HL-60 (cell line): ENCODE measurements at regions not wholly inside any gene's neighbourhood (a gene's known extent, or its start where the extent isn't known, plus 50 kb on each side); places are given as distances from the start of the nearest gene placed in this dataset.

Experiments
- GABPA ChIP-seq: IDR thresholded peaks from 2 replicates; pipeline ENCODE4 v1.6.1; 2012; ENCODE audit warnings: low read depth
- POLR2AphosphoS5 ChIP-seq: IDR thresholded peaks from 2 replicates; pipeline ENCODE4 v1.6.1; 2012; ENCODE audit warnings: low read depth
- SPI1 ChIP-seq: IDR thresholded peaks from 2 replicates; pipeline ENCODE4 v1.6.1; 2012; ENCODE audit warnings: low read depth, mild to moderate bottlenecking, borderline replicate concordance
- TF ChIP-seq, protein P1 (sequence below): IDR thresholded peaks from one replicate; pipeline ENCODE4 v1.5.1; 2011; ENCODE audit warnings: low read length, control low read depth, inconsistent platforms; ENCODE audit not compliant: insufficient read depth
- TF ChIP-seq, protein P2 (sequence below): IDR thresholded peaks from 2 replicates; pipeline ENCODE4 v1.6.1; 2012; ENCODE audit warnings: low read depth; ENCODE audit not compliant: insufficient replicate concordance

DNA sequence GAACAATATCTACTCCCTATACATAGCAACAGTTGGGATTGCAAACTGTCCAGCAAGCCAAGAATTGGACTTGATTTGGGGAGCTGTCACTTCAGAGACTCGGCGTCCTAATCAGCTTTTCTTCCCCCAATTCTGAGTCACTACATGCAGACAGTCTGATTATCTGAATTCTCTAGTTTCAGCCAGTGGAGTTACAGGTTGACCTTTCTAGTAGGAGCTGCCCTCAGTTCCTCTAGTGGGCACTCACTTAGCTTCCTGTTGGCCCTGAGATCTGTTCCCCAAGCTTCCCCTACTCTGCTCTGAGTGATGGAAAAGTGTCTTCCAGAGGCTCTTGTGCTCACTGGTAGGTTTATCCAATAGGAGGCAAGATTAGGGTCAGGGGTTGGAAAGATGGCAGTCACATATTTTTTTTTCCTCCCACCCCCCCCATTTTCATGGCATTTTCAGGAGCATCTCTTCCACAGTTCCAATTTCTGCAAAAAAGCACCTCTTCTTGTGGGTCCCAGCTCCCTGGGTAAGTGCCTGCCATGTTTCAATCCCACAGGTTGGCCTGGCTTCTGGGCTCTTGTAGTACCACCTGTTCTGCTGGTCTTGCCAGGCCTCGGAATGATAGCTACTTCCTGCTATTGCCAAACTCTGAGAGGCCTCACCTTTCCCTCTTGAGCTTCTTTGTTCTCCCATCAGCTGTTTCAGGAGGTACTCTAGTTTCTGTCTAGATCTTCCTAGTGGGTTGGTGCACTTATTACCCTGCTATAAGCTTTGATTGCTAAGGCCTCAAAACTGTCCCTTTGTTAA lies 182.2 kb downstream of the RAP2B start:
- TF ChIP-seq SPI1 (no peak), POLR2AphosphoS5 (no peak), GABPA (no peak)
- TF ChIP-seq, protein P1, sequence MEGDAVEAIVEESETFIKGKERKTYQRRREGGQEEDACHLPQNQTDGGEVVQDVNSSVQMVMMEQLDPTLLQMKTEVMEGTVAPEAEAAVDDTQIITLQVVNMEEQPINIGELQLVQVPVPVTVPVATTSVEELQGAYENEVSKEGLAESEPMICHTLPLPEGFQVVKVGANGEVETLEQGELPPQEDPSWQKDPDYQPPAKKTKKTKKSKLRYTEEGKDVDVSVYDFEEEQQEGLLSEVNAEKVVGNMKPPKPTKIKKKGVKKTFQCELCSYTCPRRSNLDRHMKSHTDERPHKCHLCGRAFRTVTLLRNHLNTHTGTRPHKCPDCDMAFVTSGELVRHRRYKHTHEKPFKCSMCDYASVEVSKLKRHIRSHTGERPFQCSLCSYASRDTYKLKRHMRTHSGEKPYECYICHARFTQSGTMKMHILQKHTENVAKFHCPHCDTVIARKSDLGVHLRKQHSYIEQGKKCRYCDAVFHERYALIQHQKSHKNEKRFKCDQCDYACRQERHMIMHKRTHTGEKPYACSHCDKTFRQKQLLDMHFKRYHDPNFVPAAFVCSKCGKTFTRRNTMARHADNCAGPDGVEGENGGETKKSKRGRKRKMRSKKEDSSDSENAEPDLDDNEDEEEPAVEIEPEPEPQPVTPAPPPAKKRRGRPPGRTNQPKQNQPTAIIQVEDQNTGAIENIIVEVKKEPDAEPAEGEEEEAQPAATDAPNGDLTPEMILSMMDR: no peak
- TF ChIP-seq, protein P2, sequence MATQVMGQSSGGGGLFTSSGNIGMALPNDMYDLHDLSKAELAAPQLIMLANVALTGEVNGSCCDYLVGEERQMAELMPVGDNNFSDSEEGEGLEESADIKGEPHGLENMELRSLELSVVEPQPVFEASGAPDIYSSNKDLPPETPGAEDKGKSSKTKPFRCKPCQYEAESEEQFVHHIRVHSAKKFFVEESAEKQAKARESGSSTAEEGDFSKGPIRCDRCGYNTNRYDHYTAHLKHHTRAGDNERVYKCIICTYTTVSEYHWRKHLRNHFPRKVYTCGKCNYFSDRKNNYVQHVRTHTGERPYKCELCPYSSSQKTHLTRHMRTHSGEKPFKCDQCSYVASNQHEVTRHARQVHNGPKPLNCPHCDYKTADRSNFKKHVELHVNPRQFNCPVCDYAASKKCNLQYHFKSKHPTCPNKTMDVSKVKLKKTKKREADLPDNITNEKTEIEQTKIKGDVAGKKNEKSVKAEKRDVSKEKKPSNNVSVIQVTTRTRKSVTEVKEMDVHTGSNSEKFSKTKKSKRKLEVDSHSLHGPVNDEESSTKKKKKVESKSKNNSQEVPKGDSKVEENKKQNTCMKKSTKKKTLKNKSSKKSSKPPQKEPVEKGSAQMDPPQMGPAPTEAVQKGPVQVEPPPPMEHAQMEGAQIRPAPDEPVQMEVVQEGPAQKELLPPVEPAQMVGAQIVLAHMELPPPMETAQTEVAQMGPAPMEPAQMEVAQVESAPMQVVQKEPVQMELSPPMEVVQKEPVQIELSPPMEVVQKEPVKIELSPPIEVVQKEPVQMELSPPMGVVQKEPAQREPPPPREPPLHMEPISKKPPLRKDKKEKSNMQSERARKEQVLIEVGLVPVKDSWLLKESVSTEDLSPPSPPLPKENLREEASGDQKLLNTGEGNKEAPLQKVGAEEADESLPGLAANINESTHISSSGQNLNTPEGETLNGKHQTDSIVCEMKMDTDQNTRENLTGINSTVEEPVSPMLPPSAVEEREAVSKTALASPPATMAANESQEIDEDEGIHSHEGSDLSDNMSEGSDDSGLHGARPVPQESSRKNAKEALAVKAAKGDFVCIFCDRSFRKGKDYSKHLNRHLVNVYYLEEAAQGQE: no peak
